Breast epithelium (tissue), 4 donors: ENCODE measurements at regions not wholly inside any gene's neighbourhood (a gene's known extent, or its start where the extent isn't known, plus 50 kb on each side); places are given as distances from the start of the nearest gene placed in this dataset.

ENCODE experiments used
- DNase-seq, 2 donors: peaks; one replicate each; pipeline ENCODE4 v3.0.0-alpha.2; 2019; ENCODE audit warnings: low spot score in 2 of 2
- H3K27ac ChIP-seq, 2 donors: fragments of 200-600 bp; sonication (generic) in 1 of 2; one replicate each; pipeline ENCODE4 v1.5.1; 2016 to 2019; ENCODE audit warnings: mild to moderate bottlenecking in 1 of 2
- H3K27me3 ChIP-seq, 2 donors: fragments of 200-600 bp; sonication (generic) in 1 of 2; one replicate each; pipeline versions ENCODE4 v1.5.1 to v1.6.0; 2017 to 2019; ENCODE audit warnings: control low read depth in 1 of 2, mild to moderate bottlenecking in 1 of 2
- H3K36me3 ChIP-seq: fragments of 200-600 bp; one replicate; pipeline ENCODE4 v1.5.1; 2019
- H3K4me1 ChIP-seq, 2 donors: fragments of 200-600 bp; sonication (generic); one replicate each; pipeline ENCODE4 v1.5.1; 2016 to 2019; ENCODE audit warnings: control low read depth in 1 of 2
- H3K4me3 ChIP-seq, 3 donors: fragments of 200-600 bp; sonication (generic); 1 replicate in 2 of 3; 2 replicates in 1 of 3; pipeline ENCODE4 v1.5.1; 2016 to 2019; ENCODE audit warnings: mild to moderate bottlenecking in 3 of 3, moderate library complexity in 2 of 3
- H3K9me3 ChIP-seq, 2 donors: fragments of 200-600 bp; sonication (generic) in 1 of 2; one replicate each; pipeline ENCODE4 v1.5.1; 2016 to 2019; ENCODE audit warnings: control low read depth in 1 of 2
- POLR2A ChIP-seq: fragments of 450-650 bp; IDR thresholded peaks from one replicate; pipeline ENCODE4 v1.6.1; 2016; ENCODE audit warnings: antibody characterized with exemption, mild to moderate bottlenecking, moderate library complexity
- POLR2AphosphoS5 ChIP-seq, 3 donors: sonication (generic); formaldehyde crosslinking; IDR thresholded peaks; one replicate each; pipeline ENCODE4 v1.6.1; 2017; ENCODE audit warnings: antibody characterized with exemption in 3 of 3
- intact Hi-C: fragments of 100-400 bp; cut with DNase I; formaldehyde crosslinking; loops from one replicate; pipeline ENCODE4 v1.15.1; 2023; ENCODE audit warnings: low total_unique reads
- TF ChIP-seq, protein P1 (sequence below), 3 donors: fragments of 450-650 bp; IDR thresholded peaks; one replicate each; pipeline ENCODE4 v1.5.1; 2016 to 2017; ENCODE audit warnings: antibody characterized with exemption in 3 of 3, mild to moderate bottlenecking in 3 of 3, moderate library complexity in 3 of 3

GRCh38 chr3:162765524-162765923, 1268.9 kb downstream of the OTOL1 start:
- H3K9me3 ChIP-seq, result no peaks in the 10 kb centered on the region
- DNase-seq, result no peak
- intact Hi-C loops, result no loop called here
- no peaks in the 10 kb centered on the region for H3K27me3 ChIP-seq
- H3K27ac ChIP-seq, result no peak overlapping the region
- no peaks in the 10 kb centered on the region for H3K4me1 ChIP-seq
- no peaks in the 10 kb centered on the region for H3K36me3 ChIP-seq
- H3K4me3 ChIP-seq, result no peak overlapping the region
- TF ChIP-seq POLR2AphosphoS5 (IDR thresholded peaks at IDR 0.05), result no peak
- TF ChIP-seq, protein P1, sequence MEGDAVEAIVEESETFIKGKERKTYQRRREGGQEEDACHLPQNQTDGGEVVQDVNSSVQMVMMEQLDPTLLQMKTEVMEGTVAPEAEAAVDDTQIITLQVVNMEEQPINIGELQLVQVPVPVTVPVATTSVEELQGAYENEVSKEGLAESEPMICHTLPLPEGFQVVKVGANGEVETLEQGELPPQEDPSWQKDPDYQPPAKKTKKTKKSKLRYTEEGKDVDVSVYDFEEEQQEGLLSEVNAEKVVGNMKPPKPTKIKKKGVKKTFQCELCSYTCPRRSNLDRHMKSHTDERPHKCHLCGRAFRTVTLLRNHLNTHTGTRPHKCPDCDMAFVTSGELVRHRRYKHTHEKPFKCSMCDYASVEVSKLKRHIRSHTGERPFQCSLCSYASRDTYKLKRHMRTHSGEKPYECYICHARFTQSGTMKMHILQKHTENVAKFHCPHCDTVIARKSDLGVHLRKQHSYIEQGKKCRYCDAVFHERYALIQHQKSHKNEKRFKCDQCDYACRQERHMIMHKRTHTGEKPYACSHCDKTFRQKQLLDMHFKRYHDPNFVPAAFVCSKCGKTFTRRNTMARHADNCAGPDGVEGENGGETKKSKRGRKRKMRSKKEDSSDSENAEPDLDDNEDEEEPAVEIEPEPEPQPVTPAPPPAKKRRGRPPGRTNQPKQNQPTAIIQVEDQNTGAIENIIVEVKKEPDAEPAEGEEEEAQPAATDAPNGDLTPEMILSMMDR (IDR thresholded peaks at IDR 0.05), result no peak
- no peak for TF ChIP-seq POLR2A

DNA sequence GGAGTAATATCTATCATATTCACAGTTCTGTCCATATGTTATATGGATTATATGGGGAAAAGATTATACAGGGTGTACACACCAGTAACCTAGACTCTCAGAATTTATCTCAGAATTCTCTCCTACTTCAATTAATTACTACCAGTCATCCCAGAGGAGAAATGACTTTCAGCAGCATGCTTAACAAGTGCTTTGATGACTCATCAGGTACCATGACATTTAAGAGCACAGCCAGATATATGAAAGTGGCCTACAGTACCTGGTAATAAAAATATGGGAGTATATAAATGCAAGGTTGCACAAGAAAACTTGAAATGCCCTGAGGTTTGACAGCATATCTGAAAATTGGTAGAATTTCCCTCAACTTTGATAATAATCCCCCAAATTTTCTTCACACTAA, 1273.0 kb downstream of the OTOL1 start:
- no peaks in the 10 kb centered on the region for H3K4me1 ChIP-seq
- H3K36me3 ChIP-seq, result no peaks in the 10 kb centered on the region
- no peak overlapping the region for H3K27ac ChIP-seq
- intact Hi-C loops, result no loop called here
- no peaks in the 10 kb centered on the region for H3K27me3 ChIP-seq
- no peak for TF ChIP-seq POLR2AphosphoS5 (IDR thresholded peaks at IDR 0.05)
- TF ChIP-seq, protein P1 (IDR thresholded peaks at IDR 0.05), result no peak
- no peak for TF ChIP-seq POLR2A
- no peak overlapping the region for H3K4me3 ChIP-seq
- no peak for DNase-seq
- H3K9me3 ChIP-seq, result no peaks in the 10 kb centered on the region

DNA sequence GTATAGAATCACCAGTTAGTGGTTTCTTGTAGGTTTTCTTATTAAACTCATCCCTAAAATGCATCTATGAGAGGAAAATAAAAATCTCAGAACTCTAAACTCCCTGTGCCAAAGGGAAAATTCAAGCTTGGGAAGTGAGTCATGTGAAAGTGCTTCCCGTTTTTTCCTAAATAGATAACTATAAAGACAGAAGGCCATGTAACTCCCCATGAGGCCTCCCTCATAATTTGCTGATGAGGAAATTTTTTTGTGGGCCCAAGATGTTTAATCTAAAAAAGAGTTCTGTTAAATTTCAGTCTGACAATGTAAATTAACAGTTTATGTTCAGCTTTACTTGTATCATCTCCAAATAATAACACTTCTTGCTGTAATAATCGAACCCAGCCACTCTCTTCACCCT, 1273.9 kb downstream of the OTOL1 start:
- intact Hi-C loops, result loop anchor here (5.0 kb wide), 1 partner anchor 152 kb away; no protein-coding TSS in a partner anchor
- Histone ChIP-seq H3K4me1 (no peaks in the 10 kb centered on the region), H3K36me3 (no peaks in the 10 kb centered on the region), H3K4me3 (no peak overlapping the region), H3K9me3 (no peaks in the 10 kb centered on the region), H3K27ac (no peak overlapping the region), H3K27me3 (no peaks in the 10 kb centered on the region)
- TF ChIP-seq, protein P1 (IDR thresholded peaks at IDR 0.05), result no peak
- TF ChIP-seq POLR2AphosphoS5 (IDR thresholded peaks at IDR 0.05), result no peak
- no peak for TF ChIP-seq POLR2A
- no peak for DNase-seq

DNA sequence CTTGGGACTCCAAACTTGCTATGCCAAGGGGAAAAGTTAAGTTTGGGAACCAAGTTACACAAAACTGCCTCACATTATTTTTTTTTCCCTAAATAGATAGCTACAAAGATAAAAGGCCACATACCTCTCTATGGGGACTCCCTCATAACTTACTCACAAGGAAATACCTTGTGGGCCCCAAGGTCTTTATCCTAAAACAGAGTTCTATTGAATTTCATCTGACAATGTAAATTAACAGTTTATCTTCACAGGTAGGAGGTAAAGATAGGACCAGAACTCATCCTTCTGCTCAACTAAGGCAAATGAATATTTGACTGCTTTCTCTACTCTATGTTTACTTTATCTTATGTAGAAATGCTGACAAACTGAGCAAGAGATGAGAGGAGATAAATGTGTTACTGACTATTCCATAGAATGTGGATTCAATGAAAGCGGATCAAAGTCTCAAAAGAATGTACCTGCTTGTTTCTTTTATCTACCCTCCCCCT, 1278.0 kb downstream of the OTOL1 start:
- Histone ChIP-seq H3K27me3 (no peaks in the 10 kb centered on the region), H3K27ac (no peak overlapping the region), H3K36me3 (no peaks in the 10 kb centered on the region), H3K9me3 (no peaks in the 10 kb centered on the region), H3K4me1 (no peaks in the 10 kb centered on the region), H3K4me3 (no peak overlapping the region)
- TF ChIP-seq, protein P1 (IDR thresholded peaks at IDR 0.05), result no peak
- TF ChIP-seq POLR2A (no peak), POLR2AphosphoS5 (IDR thresholded peaks at IDR 0.05) (no peak)
- intact Hi-C loops, result loop anchor here (5.0 kb wide), 1 partner anchor 148 kb away; no protein-coding TSS in a partner anchor
- DNase-seq, result no peak

DNA sequence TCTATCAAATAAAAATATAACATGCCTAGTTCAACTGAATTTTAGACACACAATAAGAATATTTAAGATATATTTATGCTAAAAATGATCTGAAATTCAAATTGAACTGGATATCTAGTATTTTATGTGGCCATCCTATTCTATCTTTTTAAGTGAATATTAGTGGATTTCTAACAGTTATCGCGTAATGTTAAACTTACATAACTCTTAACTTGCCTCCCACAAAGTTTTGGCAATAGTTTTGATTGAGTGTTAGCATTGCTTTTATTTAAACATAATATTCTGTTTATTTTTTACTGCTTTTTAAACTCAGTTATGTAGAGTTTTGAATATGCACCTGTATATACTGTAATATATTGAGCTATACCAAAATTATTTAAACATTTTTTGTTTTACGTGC, 1279.5 kb downstream of the OTOL1 start:
- Histone ChIP-seq H3K36me3 (no peaks in the 10 kb centered on the region), H3K4me3 (no peak overlapping the region), H3K4me1 (no peaks in the 10 kb centered on the region), H3K27ac (no peak overlapping the region), H3K9me3 (no peaks in the 10 kb centered on the region), H3K27me3 (no peaks in the 10 kb centered on the region)
- no peak for DNase-seq
- TF ChIP-seq, protein P1 (IDR thresholded peaks at IDR 0.05), result no peak
- TF ChIP-seq POLR2A (no peak), POLR2AphosphoS5 (IDR thresholded peaks at IDR 0.05) (no peak)
- intact Hi-C loops, result no loop called here
